Fibroblast of skin of left biceps (primary cell): ENCODE measurements at regions not wholly inside any gene's neighbourhood (a gene's known extent, or its start where the extent isn't known, plus 50 kb on each side); places are given as distances from the start of the nearest gene placed in this dataset.
"Not testable (repeated sequence)": the region's sequence is repeated elsewhere in the genome, so short reads cannot be mapped to it uniquely, and the experiment has no call there.

ENCODE experiments used
- DNase-seq, 2 experiments: peaks; one replicate each; pipeline ENCODE4 v3.0.0-alpha.2; 2013; ENCODE audit warnings: low read depth in 2 of 2

GRCh38 chr20:24836041-24836533 is 113.0 kb upstream of the CST7 start:
- no peak for DNase-seq

GRCh38 chr20:24836661-24837299 is 112.3 kb upstream of the CST7 start:
- DNase-seq, result no peak

GRCh38 chr20:24837781-24838450 is 111.2 kb upstream of the CST7 start:
- DNase-seq, result peak; percentile 19 to 44

- peak; percentile 64 to 67 for DNase-seq
Observed at GRCh38 chr20:24838546-24839535, 110.2 kb upstream of the CST7 start.

GRCh38 chr20:24840121-24840713 is 108.9 kb upstream of the CST7 start:
- peak; percentile 86 to 87 for DNase-seq

- DNase-seq, result no peak
Observed at GRCh38 chr20:24842274-24842917, 106.7 kb upstream of the CST7 start.

GRCh38 chr20:24842918-24843715 is 106.0 kb upstream of the CST7 start:
- DNase-seq, result no peak

GRCh38 chr20:24850176-24850575 is 98.9 kb upstream of the CST7 start:
- no peak for DNase-seq

GRCh38 chr20:24851346-24852019 is 97.6 kb upstream of the CST7 start:
- DNase-seq, result no peak

GRCh38 chr20:24853916-24854315 is 95.2 kb upstream of the CST7 start:
- DNase-seq, result no peak

GRCh38 chr20:24855848-24856247 is 93.2 kb upstream of the CST7 start:
- DNase-seq, result no peak

- not testable (repeated sequence) for DNase-seq
Observed at GRCh38 chr20:24858500-24858899, 90.6 kb upstream of the CST7 start.

GRCh38 chr20:24859539-24859938 is 89.5 kb upstream of the CST7 start:
- DNase-seq, result no peak

GRCh38 chr20:24862186-24862585 is 86.9 kb upstream of the CST7 start:
- DNase-seq, result no peak

GRCh38 chr20:24862606-24863005 is 86.5 kb upstream of the CST7 start:
- no peak for DNase-seq

GRCh38 chr20:24863356-24863755 is 85.7 kb upstream of the CST7 start:
- peak; percentile 85 to 86 for DNase-seq

- DNase-seq, result no peak
Observed at GRCh38 chr20:24866008-24866407, 83.1 kb upstream of the CST7 start.

- DNase-seq, result no peak
Observed at GRCh38 chr20:24866742-24867141, 82.3 kb upstream of the CST7 start.

- DNase-seq, result no peak
Observed at GRCh38 chr20:24867556-24867955, 81.5 kb upstream of the CST7 start.

- DNase-seq, result no peak
Observed at GRCh38 chr20:24868396-24868927, 80.6 kb upstream of the CST7 start.
